ENCODE measurements at regions not wholly inside any gene's neighbourhood (a gene's known extent, or its start where the extent isn't known, plus 50 kb on each side); places are given as distances from the start of the nearest gene placed in this dataset.
A peak's percentile ranks its signal among the peaks of the same experiment; 100 is the strongest.

GRCh38 chr4:180850318-180850940 is 1392.8 kb upstream of the TENM3 start:
- Histone ChIP-seq H3K79me2 (ENCODE audit: control insufficient read depth, insufficient read depth, low read length) (no peaks in the 10 kb centered on the region), H3K4me3 (ENCODE audit: low read length) (no peak overlapping the region), H3K18ac (ENCODE audit: low read length) (no peak overlapping the region), H2BK120ac (ENCODE audit: low read depth, low read length) (no peak overlapping the region), H3K27me3 (ENCODE audit: insufficient read depth, low read length, poor library complexity) (no peaks in the 10 kb centered on the region), H4K8ac (ENCODE audit: low read depth, low read length) (peak overlapping the region; percentile 28), H4K5ac (ENCODE audit: low read length) (no peak overlapping the region), H3K27ac (ENCODE audit: low read depth, low read length) (no peak overlapping the region), H2BK5ac (ENCODE audit: low read length) (no peak overlapping the region), H3K79me1 (ENCODE audit: low read length) (no peaks in the 10 kb centered on the region), H3K4me1 (ENCODE audit: control insufficient read depth, low read depth, low read length) (no peaks in the 10 kb centered on the region), H3K4me2 (ENCODE audit: low read length) (no peak overlapping the region), H2BK15ac (replicated peaks; ENCODE audit: low read depth) (no peak overlapping the region), H3K36me3 (ENCODE audit: control insufficient read depth, insufficient read depth, low read length) (no peaks in the 10 kb centered on the region), H2AK5ac (ENCODE audit: low read length) (no peak overlapping the region), H3K23ac (ENCODE audit: low read length) (no peak overlapping the region), H3K4ac (ENCODE audit: low read depth, low read length) (no peak overlapping the region), H3K56ac (ENCODE audit: low read length) (no peak overlapping the region), H3K9ac (ENCODE audit: low read length) (no peak overlapping the region)
- no peak for DNase-seq
- no CpG with 5 or more reads among the region's 4 CpGs for WGBS (ENCODE audit: extremely low coverage, insufficient coverage, low lambda C conversion rate)

DNA sequence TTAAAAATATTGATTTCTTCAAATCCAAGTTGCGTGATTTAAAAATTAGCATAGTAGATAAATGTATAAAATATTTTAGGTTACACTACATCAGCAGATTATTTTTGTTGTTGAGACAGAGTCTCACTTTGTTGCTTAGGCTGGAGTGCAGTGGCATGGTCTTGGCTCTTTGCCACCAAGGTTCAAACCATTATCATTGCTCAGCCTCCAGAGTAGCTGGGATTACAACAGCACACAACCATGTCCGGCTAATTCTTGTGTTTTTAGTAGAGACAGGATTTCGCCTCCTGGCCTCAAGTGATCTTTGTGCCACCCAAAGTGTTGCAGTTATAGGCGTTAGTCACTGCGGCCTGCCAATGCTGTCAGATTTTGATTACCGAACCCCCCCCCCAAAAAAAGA is 1390.5 kb upstream of the TENM3 start:
- Histone ChIP-seq H2AK5ac (ENCODE audit: low read length) (no peak overlapping the region), H3K27me3 (ENCODE audit: insufficient read depth, low read length, poor library complexity) (no peaks in the 10 kb centered on the region), H3K4me1 (ENCODE audit: control insufficient read depth, low read depth, low read length) (no peaks in the 10 kb centered on the region), H4K8ac (ENCODE audit: low read depth, low read length) (no peak overlapping the region), H3K4me2 (ENCODE audit: low read length) (no peak overlapping the region), H2BK120ac (ENCODE audit: low read depth, low read length) (no peak overlapping the region), H3K4ac (ENCODE audit: low read depth, low read length) (no peak overlapping the region), H3K56ac (ENCODE audit: low read length) (no peak overlapping the region), H2BK15ac (replicated peaks; ENCODE audit: low read depth) (no peak overlapping the region), H3K23ac (ENCODE audit: low read length) (no peak overlapping the region), H3K4me3 (ENCODE audit: low read length) (no peak overlapping the region), H3K36me3 (ENCODE audit: control insufficient read depth, insufficient read depth, low read length) (no peaks in the 10 kb centered on the region), H3K18ac (ENCODE audit: low read length) (no peak overlapping the region), H4K5ac (ENCODE audit: low read length) (no peak overlapping the region), H3K9ac (ENCODE audit: low read length) (no peak overlapping the region), H2BK5ac (ENCODE audit: low read length) (no peak overlapping the region), H3K27ac (ENCODE audit: low read depth, low read length) (no peak overlapping the region), H3K79me2 (ENCODE audit: control insufficient read depth, insufficient read depth, low read length) (no peaks in the 10 kb centered on the region), H3K79me1 (ENCODE audit: low read length) (no peaks in the 10 kb centered on the region)
- no CpG with 5 or more reads among the region's 6 CpGs for WGBS (ENCODE audit: extremely low coverage, insufficient coverage, low lambda C conversion rate)
- DNase-seq: no peak

DNA sequence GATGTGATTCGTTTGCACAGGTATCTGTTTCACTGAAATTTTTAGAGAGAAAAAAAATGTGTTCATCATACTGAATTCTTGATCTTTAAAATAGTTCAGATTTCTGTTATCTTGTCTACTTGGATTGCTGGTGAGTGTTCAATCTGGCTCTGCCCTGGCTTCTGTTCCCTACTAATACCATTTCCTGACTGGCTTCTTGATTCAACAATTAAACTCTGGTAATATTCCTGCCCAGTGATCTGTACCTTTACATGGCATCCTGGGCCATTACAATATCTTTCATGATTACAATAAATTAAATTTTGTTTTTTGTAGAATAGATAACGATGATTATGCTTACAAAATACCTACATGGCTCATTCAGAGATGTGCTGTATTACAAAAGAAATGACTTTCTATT is 1388.0 kb upstream of the TENM3 start:
- Histone ChIP-seq H2BK120ac (ENCODE audit: low read depth, low read length) (no peak overlapping the region), H3K18ac (ENCODE audit: low read length) (no peak overlapping the region), H2BK15ac (replicated peaks; ENCODE audit: low read depth) (no peak overlapping the region), H2AK5ac (ENCODE audit: low read length) (no peak overlapping the region), H3K4me1 (ENCODE audit: control insufficient read depth, low read depth, low read length) (no peaks in the 10 kb centered on the region), H3K4me3 (ENCODE audit: low read length) (no peak overlapping the region), H4K5ac (ENCODE audit: low read length) (no peak overlapping the region), H3K36me3 (ENCODE audit: control insufficient read depth, insufficient read depth, low read length) (no peaks in the 10 kb centered on the region), H4K8ac (ENCODE audit: low read depth, low read length) (no peak overlapping the region), H3K79me2 (ENCODE audit: control insufficient read depth, insufficient read depth, low read length) (no peaks in the 10 kb centered on the region), H3K9ac (ENCODE audit: low read length) (no peak overlapping the region), H3K4me2 (ENCODE audit: low read length) (no peak overlapping the region), H3K27ac (ENCODE audit: low read depth, low read length) (no peak overlapping the region), H2BK5ac (ENCODE audit: low read length) (no peak overlapping the region), H3K27me3 (ENCODE audit: insufficient read depth, low read length, poor library complexity) (no peaks in the 10 kb centered on the region), H3K23ac (ENCODE audit: low read length) (no peak overlapping the region), H3K79me1 (ENCODE audit: low read length) (no peaks in the 10 kb centered on the region), H3K4ac (ENCODE audit: low read depth, low read length) (no peak overlapping the region), H3K56ac (ENCODE audit: low read length) (no peak overlapping the region)
- DNase-seq: no peak
- no CpG with 5 or more reads among the region's 2 CpGs for WGBS (ENCODE audit: extremely low coverage, insufficient coverage, low lambda C conversion rate)

DNA sequence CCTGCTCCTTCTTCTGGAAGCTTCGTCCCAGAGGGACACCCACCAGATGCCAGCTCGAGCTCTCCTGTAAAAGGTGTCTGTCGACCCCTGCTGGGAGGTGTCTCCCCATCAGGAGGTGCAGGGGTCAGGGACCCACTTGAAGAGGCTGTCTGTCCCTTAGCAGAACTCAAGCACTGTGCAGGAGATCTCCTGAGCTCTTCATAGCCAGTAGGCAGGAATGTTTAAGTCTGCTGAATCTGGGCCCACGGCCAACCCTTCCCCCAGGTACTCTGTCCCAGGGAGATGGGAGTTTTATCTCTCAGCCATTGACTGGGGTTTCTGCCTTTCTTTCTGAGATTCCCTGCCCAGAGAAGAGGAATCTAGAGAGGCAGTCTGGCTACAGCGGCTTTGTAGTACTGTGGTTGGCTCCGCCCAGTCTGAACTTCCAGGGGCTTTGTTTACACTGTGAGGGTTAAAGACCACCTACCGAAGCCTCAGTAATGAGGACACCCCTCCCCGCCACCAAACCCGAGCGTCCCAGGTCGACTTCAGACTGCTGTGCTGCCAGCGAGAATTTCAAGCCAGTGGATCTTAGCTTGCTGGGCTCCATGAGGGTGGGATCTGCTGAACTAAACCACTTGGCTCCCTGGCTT is 1383.0 kb upstream of the TENM3 start:
- H2AK5ac ChIP-seq (ENCODE audit: low read length): no peak overlapping the region
- H3K36me3 ChIP-seq (ENCODE audit: control insufficient read depth, insufficient read depth, low read length): no peaks in the 10 kb centered on the region
- no peak overlapping the region for H3K4me3 ChIP-seq (ENCODE audit: low read length)
- no peaks in the 10 kb centered on the region for H3K79me1 ChIP-seq (ENCODE audit: low read length)
- no peaks in the 10 kb centered on the region for H3K79me2 ChIP-seq (ENCODE audit: control insufficient read depth, insufficient read depth, low read length)
- H4K5ac ChIP-seq (ENCODE audit: low read length): no peak overlapping the region
- H3K27me3 ChIP-seq (ENCODE audit: insufficient read depth, low read length, poor library complexity): no peaks in the 10 kb centered on the region
- DNase-seq: peak; percentile 2
- H3K4ac ChIP-seq (ENCODE audit: low read depth, low read length): no peak overlapping the region
- no peak overlapping the region for H2BK120ac ChIP-seq (ENCODE audit: low read depth, low read length)
- H2BK5ac ChIP-seq (ENCODE audit: low read length): no peak overlapping the region
- no peaks in the 10 kb centered on the region for H3K4me1 ChIP-seq (ENCODE audit: control insufficient read depth, low read depth, low read length)
- no peak overlapping the region for H2BK15ac ChIP-seq (replicated peaks; ENCODE audit: low read depth)
- H3K9ac ChIP-seq (ENCODE audit: low read length): no peak overlapping the region
- H3K18ac ChIP-seq (ENCODE audit: low read length): no peak overlapping the region
- no peak overlapping the region for H3K27ac ChIP-seq (ENCODE audit: low read depth, low read length)
- H3K23ac ChIP-seq (ENCODE audit: low read length): no peak overlapping the region
- H3K4me2 ChIP-seq (ENCODE audit: low read length): no peak overlapping the region
- no peak overlapping the region for H4K8ac ChIP-seq (ENCODE audit: low read depth, low read length)
- no peak overlapping the region for H3K56ac ChIP-seq (ENCODE audit: low read length)
- no CpG with 5 or more reads among the region's 12 CpGs for WGBS (ENCODE audit: extremely low coverage, insufficient coverage, low lambda C conversion rate)

DNA sequence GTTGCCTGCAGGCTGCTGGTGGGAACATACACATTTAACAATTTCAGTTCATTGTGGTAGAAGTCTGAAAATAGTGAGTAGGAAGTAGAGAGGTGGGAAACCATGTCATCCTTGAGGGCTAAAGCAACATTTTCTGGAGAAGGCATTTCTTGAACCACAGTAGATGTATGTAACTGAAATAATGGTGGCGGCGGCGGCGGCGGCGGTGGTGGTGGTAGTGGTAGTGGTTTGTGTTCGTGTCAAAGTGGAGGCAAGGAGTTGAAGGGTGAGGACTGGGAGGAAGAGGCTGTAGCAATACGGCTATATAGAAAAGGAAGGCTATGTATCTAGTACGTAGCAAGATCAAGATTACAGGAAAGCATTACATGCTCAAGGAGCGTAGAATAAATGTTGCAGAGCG is 1381.6 kb upstream of the TENM3 start:
- H2AK5ac ChIP-seq (ENCODE audit: low read length): no peak overlapping the region
- no peaks in the 10 kb centered on the region for H3K79me2 ChIP-seq (ENCODE audit: control insufficient read depth, insufficient read depth, low read length)
- WGBS (ENCODE audit: extremely low coverage, insufficient coverage, low lambda C conversion rate): no CpG with 5 or more reads among the region's 11 CpGs

More for the DNA sequence above, 1381.6 kb upstream of the TENM3 start:
- no peak overlapping the region for H3K4me2 ChIP-seq (ENCODE audit: low read length)
- DNase-seq: no peak
- H2BK15ac ChIP-seq (replicated peaks; ENCODE audit: low read depth): no peak overlapping the region
- H3K27me3 ChIP-seq (ENCODE audit: insufficient read depth, low read length, poor library complexity): no peaks in the 10 kb centered on the region
- no peaks in the 10 kb centered on the region for H3K4me1 ChIP-seq (ENCODE audit: control insufficient read depth, low read depth, low read length)
- no peak overlapping the region for H2BK120ac ChIP-seq (ENCODE audit: low read depth, low read length)
- no peak overlapping the region for H3K4ac ChIP-seq (ENCODE audit: low read depth, low read length)
- no peak overlapping the region for H3K4me3 ChIP-seq (ENCODE audit: low read length)
- no peak overlapping the region for H3K9ac ChIP-seq (ENCODE audit: low read length)
- no peaks in the 10 kb centered on the region for H3K36me3 ChIP-seq (ENCODE audit: control insufficient read depth, insufficient read depth, low read length)
- no peak overlapping the region for H4K5ac ChIP-seq (ENCODE audit: low read length)
- no peak overlapping the region for H2BK5ac ChIP-seq (ENCODE audit: low read length)
- H4K8ac ChIP-seq (ENCODE audit: low read depth, low read length): no peak overlapping the region
- no peak overlapping the region for H3K18ac ChIP-seq (ENCODE audit: low read length)
- H3K56ac ChIP-seq (ENCODE audit: low read length): no peak overlapping the region
- no peak overlapping the region for H3K23ac ChIP-seq (ENCODE audit: low read length)
- no peak overlapping the region for H3K27ac ChIP-seq (ENCODE audit: low read depth, low read length)
- no peaks in the 10 kb centered on the region for H3K79me1 ChIP-seq (ENCODE audit: low read length)

All from mesendoderm (in vitro differentiated cells).